MM.1S (cell line): ENCODE measurements at regions not wholly inside any gene's neighbourhood (a gene's known extent, or its start where the extent isn't known, plus 50 kb on each side); places are given as distances from the start of the nearest gene placed in this dataset.

ENCODE experiments used
- DNase-seq: peaks from one replicate; pipeline ENCODE4 v3.0.0-alpha.2; 2015
- H2AFZ ChIP-seq: fragments of 300-600 bp; sonication (generic); 2 replicates; pipeline ENCODE4 v1.6.0; 2016; ENCODE audit warnings: antibody characterized with exemption, low read length
- H3F3A ChIP-seq: fragments of 300-600 bp; sonication (generic); 2 replicates; pipeline ENCODE4 v1.6.1; 2016; ENCODE audit warnings: mild to moderate bottlenecking, antibody characterized with exemption, low read length, moderate library complexity, mixed read lengths; ENCODE audit not compliant: insufficient read depth
- H3K27ac ChIP-seq: fragments of 300-600 bp; sonication (generic); 2 replicates; pipeline ENCODE4 v1.5.1; 2016; ENCODE audit warnings: mild to moderate bottlenecking, low read length
- H3K27me3 ChIP-seq: fragments of 300-600 bp; sonication (generic); replicated peaks from 2 replicates; pipeline ENCODE4 v1.6.0; 2016; ENCODE audit warnings: low read length; ENCODE audit not compliant: insufficient read depth
- H3K36me3 ChIP-seq: fragments of 300-600 bp; sonication (generic); replicated peaks from 2 replicates; pipeline ENCODE4 v1.6.1; 2016; ENCODE audit warnings: mild to moderate bottlenecking, low read length, mixed read lengths; ENCODE audit not compliant: insufficient read depth
- H3K4me1 ChIP-seq: fragments of 300-600 bp; sonication (generic); 2 replicates; pipeline ENCODE4 v1.6.1; 2016; ENCODE audit warnings: low read length, mixed read lengths
- H3K4me2 ChIP-seq: fragments of 300-600 bp; sonication (generic); 2 replicates; pipeline ENCODE4 v1.6.0; 2016; ENCODE audit warnings: low read depth, low read length
- H3K4me3 ChIP-seq: fragments of 300-600 bp; sonication (generic); 2 replicates; pipeline ENCODE4 v1.5.1; 2016; ENCODE audit warnings: low read length, mixed read lengths
- H3K79me2 ChIP-seq: fragments of 300-600 bp; sonication (generic); 2 replicates; pipeline ENCODE4 v1.6.1; 2016; ENCODE audit warnings: mixed run types, low read length, mixed read lengths
- H3K9ac ChIP-seq: fragments of 300-600 bp; sonication (generic); 2 replicates; pipeline ENCODE4 v1.6.1; 2016; ENCODE audit warnings: low read length, mixed read lengths
- H3K9me2 ChIP-seq: fragments of 300-600 bp; sonication (generic); replicated peaks from 2 replicates; pipeline ENCODE4 v1.6.1; 2016; ENCODE audit warnings: mild to moderate bottlenecking, low read length, mixed read lengths; ENCODE audit not compliant: insufficient read depth
- H3K9me3 ChIP-seq: fragments of 300-600 bp; sonication (generic); replicated peaks from 2 replicates; pipeline ENCODE4 v1.6.1; 2016; ENCODE audit warnings: mild to moderate bottlenecking, low read length, mixed read lengths; ENCODE audit not compliant: insufficient read depth
- H4K20me1 ChIP-seq: fragments of 300-600 bp; sonication (generic); 2 replicates; pipeline ENCODE4 v1.6.1; 2016; ENCODE audit warnings: mild to moderate bottlenecking, low read length, moderate library complexity, mixed read lengths; ENCODE audit not compliant: insufficient read depth
- EZH2 ChIP-seq: fragments of 300-600 bp; sonication (generic); optimal IDR thresholded peaks from 2 replicates; pipeline ENCODE3; 2017; ENCODE audit warnings: low read depth, mild to moderate bottlenecking, antibody characterized with exemption, low read length, mixed read lengths
- EZH2phosphoT487 ChIP-seq: fragments of 300-600 bp; sonication (generic); IDR thresholded peaks from 2 replicates; pipeline ENCODE4 v1.6.1; 2018; ENCODE audit warnings: antibody characterized with exemption, low read length
- TF ChIP-seq, protein P1 (sequence below): fragments of 300-600 bp; sonication (generic); IDR thresholded peaks from 2 replicates; pipeline ENCODE4 v1.5.1; 2016; ENCODE audit warnings: antibody characterized with exemption, low read length, mixed read lengths

DNA sequence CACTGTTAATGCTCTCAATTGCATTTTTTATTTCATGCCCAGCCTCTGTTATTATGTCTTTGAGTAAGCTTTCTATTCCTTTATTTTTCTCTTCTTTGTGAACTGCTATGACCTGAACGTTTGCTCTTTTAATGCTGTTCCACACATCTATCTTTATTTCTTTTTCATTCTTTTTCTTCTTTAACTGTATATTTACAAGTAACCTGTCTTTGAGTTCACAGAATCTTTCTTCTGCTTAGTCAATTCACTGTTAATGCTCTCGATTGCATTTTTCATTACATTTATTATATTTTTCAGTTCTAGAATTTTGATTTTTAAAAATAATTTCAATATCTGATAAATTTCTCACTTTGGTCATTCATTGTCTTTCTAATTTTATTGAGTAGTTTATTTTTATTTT is 316.3 kb upstream of the MEF2C start:
- no peak overlapping the region for H3K4me2 ChIP-seq
- no peaks in the 10 kb centered on the region for H3K9me3 ChIP-seq
- DNase-seq = no peak
- H3K9me2 ChIP-seq = no peaks in the 10 kb centered on the region
- TF ChIP-seq, protein P1, sequence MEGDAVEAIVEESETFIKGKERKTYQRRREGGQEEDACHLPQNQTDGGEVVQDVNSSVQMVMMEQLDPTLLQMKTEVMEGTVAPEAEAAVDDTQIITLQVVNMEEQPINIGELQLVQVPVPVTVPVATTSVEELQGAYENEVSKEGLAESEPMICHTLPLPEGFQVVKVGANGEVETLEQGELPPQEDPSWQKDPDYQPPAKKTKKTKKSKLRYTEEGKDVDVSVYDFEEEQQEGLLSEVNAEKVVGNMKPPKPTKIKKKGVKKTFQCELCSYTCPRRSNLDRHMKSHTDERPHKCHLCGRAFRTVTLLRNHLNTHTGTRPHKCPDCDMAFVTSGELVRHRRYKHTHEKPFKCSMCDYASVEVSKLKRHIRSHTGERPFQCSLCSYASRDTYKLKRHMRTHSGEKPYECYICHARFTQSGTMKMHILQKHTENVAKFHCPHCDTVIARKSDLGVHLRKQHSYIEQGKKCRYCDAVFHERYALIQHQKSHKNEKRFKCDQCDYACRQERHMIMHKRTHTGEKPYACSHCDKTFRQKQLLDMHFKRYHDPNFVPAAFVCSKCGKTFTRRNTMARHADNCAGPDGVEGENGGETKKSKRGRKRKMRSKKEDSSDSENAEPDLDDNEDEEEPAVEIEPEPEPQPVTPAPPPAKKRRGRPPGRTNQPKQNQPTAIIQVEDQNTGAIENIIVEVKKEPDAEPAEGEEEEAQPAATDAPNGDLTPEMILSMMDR = no peak
- TF ChIP-seq EZH2phosphoT487 (no peak), EZH2 (no peak)
- H3K4me3 ChIP-seq = no peak overlapping the region
- no peak overlapping the region for H2AFZ ChIP-seq
- H3K27ac ChIP-seq = no peak overlapping the region
- H3K4me1 ChIP-seq = peaks cover 9% of the 10 kb centered on the region
- H3K36me3 ChIP-seq = no peaks in the 10 kb centered on the region
- no peaks in the 10 kb centered on the region for H3F3A ChIP-seq
- H3K9ac ChIP-seq = no peak overlapping the region
- H3K27me3 ChIP-seq = no peaks in the 10 kb centered on the region
- no peaks in the 10 kb centered on the region for H3K79me2 ChIP-seq
- no peaks in the 10 kb centered on the region for H4K20me1 ChIP-seq

DNA sequence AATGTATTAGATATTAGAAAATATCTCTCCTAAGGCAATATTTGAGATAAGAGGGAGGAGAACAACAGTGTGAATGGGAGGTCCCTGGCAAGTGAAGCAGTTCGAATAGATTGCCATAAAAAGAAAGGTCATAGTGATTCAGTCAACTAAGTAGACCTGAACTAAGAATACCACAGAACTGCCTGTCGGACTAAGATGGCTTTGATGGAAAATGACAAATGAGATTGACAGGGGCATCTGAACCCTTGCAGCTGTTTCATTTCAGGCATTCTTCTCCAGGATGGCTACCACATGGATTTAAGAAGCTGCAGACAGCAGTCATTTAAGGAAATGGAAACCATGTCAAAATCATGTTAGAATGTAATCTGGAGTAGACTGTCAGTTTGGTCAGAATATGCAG is 308.4 kb upstream of the MEF2C start:
- Histone ChIP-seq H3K4me2 (no peak overlapping the region), H3K36me3 (no peaks in the 10 kb centered on the region), H3K9ac (no peak overlapping the region), H3K27ac (no peak overlapping the region), H2AFZ (no peak overlapping the region), H3K27me3 (no peaks in the 10 kb centered on the region), H3K4me1 (peaks cover 18% of the 10 kb centered on the region), H3K9me3 (no peaks in the 10 kb centered on the region), H3F3A (no peaks in the 10 kb centered on the region), H3K9me2 (no peaks in the 10 kb centered on the region), H3K4me3 (no peak overlapping the region), H3K79me2 (no peaks in the 10 kb centered on the region), H4K20me1 (no peaks in the 10 kb centered on the region)
- no peak for DNase-seq
- TF ChIP-seq EZH2phosphoT487 (no peak), EZH2 (no peak)
- TF ChIP-seq, protein P1 = no peak

DNA sequence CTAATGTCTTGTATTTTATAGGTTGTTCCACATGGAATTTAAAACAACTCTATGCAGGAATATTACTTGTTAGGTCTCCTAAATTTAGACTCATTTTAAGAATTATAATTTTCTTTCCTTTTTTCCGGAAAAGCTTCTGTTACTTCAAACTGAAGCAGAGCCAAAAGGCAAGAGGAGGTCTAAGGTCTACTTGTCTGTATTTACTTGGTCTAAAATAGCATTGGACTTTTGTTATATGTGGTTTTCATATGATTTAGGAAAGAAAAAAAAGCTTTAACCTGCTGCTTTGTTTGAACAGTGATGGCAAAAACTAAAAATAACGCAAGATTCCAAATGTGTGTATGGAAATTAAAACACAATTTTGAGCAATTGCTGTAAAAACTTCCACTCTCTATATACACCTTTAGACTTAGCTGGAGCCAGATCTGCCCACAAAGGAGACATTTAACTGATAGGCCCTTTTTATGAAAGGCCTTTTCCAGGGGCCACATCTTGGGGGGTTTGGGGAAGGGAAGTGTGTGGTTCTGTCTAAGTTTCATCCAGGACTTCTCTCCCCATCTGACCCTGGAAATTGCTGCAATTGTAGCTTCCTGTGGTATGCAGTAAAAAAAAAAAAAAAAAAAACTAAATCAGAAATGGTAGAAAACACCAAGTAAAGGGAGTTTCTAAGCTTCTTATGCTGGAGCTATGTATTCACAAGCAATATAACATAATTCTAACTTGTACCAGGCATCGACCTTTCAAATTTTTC is 307.7 kb upstream of the MEF2C start:
- no peaks in the 10 kb centered on the region for H3F3A ChIP-seq
- TF ChIP-seq, protein P1 = no peak
- TF ChIP-seq EZH2phosphoT487 = no peak
- TF ChIP-seq EZH2 = no peak
- no peak overlapping the region for H3K27ac ChIP-seq
- H3K4me2 ChIP-seq = no peak overlapping the region
- no peak overlapping the region for H2AFZ ChIP-seq
- H4K20me1 ChIP-seq = no peaks in the 10 kb centered on the region
- H3K79me2 ChIP-seq = no peaks in the 10 kb centered on the region
- H3K9me3 ChIP-seq = no peaks in the 10 kb centered on the region
- H3K4me1 ChIP-seq = peaks cover 18% of the 10 kb centered on the region
- H3K27me3 ChIP-seq = no peaks in the 10 kb centered on the region
- H3K9ac ChIP-seq = no peak overlapping the region
- no peaks in the 10 kb centered on the region for H3K9me2 ChIP-seq
- no peak for DNase-seq
- H3K4me3 ChIP-seq = no peak overlapping the region
- no peaks in the 10 kb centered on the region for H3K36me3 ChIP-seq
